Tibial nerve (tissue), 4 donors: ENCODE measurements at regions not wholly inside any gene's neighbourhood (a gene's known extent, or its start where the extent isn't known, plus 50 kb on each side); places are given as distances from the start of the nearest gene placed in this dataset.

ENCODE experiments used
- DNase-seq, 2 donors: peaks; one replicate each; pipeline ENCODE4 v3.0.0-alpha.2; 2019; ENCODE audit warnings: low spot score in 2 of 2
- H3K27ac ChIP-seq, 4 donors: fragments of 200-600 bp; sonication (generic) in 3 of 4; one replicate each; pipeline ENCODE4 v1.5.1; 2017 to 2019; ENCODE audit warnings: mild to moderate bottlenecking in 1 of 4
- H3K27me3 ChIP-seq, 2 donors: fragments of 200-600 bp; sonication (generic) in 1 of 2; one replicate each; pipeline versions ENCODE4 v1.5.1 to v1.6.0; 2017 to 2019
- H3K36me3 ChIP-seq, 3 donors: fragments of 200-600 bp; sonication (generic); one replicate each; pipeline ENCODE4 v1.5.1; 2018 to 2019
- H3K4me1 ChIP-seq, 4 donors: fragments of 200-600 bp; sonication (generic) in 3 of 4; one replicate each; pipeline ENCODE4 v1.5.1; 2017 to 2019
- H3K4me3 ChIP-seq, 4 donors: fragments of 200-600 bp; sonication (generic) in 3 of 4; one replicate each; pipeline ENCODE4 v1.5.1; 2017 to 2019; ENCODE audit warnings: mild to moderate bottlenecking in 1 of 4, moderate library complexity in 1 of 4
- H3K9me3 ChIP-seq, 4 donors: fragments of 200-600 bp; sonication (generic) in 3 of 4; one replicate each; pipeline ENCODE4 v1.5.1; 2017 to 2019
- CTCF ChIP-seq, 5 experiments: fragments of 200-600 bp in 3 of 5; fragments of 450-650 bp in 2 of 5; sonication (generic) in 3 of 5; IDR thresholded peaks; one replicate each; pipeline ENCODE4 v1.5.1; 2016 to 2019; ENCODE audit warnings: antibody characterized with exemption in 5 of 5, mild to moderate bottlenecking in 3 of 5, moderate library complexity in 2 of 5
- EP300 ChIP-seq, 2 donors: sonication (generic); formaldehyde crosslinking; IDR thresholded peaks; one replicate each; pipeline ENCODE4 v1.6.1; 2017; ENCODE audit warnings: antibody characterized with exemption in 2 of 2, mild to moderate bottlenecking in 1 of 2
- POLR2A ChIP-seq, 2 donors: fragments of 450-650 bp; IDR thresholded peaks; one replicate each; pipeline ENCODE4 v1.6.1; 2017; ENCODE audit warnings: antibody characterized with exemption in 2 of 2, mild to moderate bottlenecking in 2 of 2, moderate library complexity in 2 of 2
- WGBS, 2 donors: methylation state at CpG; one replicate each; pipeline ENCODE4 v1.1.5; 2018; 5-methylcytosine and 5-hydroxymethylcytosine counted together

DNA sequence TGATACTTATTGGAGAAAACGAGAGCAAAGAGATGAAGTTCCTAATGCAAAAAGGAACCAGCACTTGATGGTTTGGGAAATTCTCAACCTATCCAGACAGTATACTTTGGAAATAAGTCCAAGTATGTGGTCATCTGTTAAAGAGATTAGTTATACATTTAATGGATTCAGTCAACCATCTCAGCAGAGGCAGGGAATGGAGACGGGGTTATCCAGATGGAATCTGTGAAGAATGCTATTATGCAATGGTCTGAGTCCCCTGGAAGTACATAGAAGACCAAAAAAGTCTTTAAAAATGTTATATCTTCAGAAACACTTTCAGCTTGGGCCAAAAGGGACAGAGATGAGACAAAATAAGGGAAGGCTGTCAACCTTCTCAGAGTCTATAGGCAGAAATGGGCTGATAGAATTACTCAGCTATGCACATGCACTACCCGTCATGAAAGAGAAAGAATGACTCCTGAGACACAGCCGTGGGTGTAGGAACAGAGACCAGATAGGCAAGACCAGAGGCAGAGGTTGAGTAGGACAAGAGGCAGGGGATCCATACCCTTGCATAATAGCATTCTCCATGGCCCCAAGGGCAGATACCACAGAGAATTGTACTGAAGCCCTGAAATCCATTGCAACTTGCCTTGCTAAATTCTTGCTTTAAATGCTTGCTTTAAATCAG, 738.8 kb upstream of the POT1 start:
- H3K27me3 ChIP-seq, result no peaks in the 10 kb centered on the region
- H3K9me3 ChIP-seq, result no peaks in the 10 kb centered on the region
- TF ChIP-seq EP300 (IDR thresholded peaks at IDR 0.05) (no peak), CTCF (IDR thresholded peaks at IDR 0.05) (no peak), POLR2A (IDR thresholded peaks at IDR 0.05) (no peak)
- WGBS, 2 donors, result 62 to 72% methylated on average over 4 of the region's 4 CpGs
- DNase-seq, result no peak
- H3K4me3 ChIP-seq, result no peak overlapping the region
- peaks cover 0 to 3% (median 0%) of the 10 kb centered on the region in 4 donors for H3K4me1 ChIP-seq
- H3K36me3 ChIP-seq, result no peaks in the 10 kb centered on the region
- H3K27ac ChIP-seq, result no peak overlapping the region

DNA sequence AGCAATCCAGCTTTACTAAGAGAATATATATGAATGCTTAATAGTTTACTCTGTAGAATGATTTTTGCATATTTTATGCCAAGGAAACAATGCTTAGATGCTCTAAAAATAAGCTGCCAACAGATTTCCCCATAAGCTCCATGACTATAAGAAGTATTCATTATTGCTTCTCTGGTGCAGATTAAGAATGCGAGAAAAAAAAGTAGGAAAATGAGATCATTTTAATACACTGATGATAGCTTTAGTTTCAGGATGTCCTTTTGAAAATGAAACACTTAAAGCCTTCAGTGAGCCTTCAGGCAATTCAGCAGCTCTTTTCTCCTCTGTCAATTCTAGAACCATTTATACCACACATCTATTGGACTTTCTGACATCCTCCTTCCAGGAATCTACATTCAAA, 735.0 kb upstream of the POT1 start:
- H3K27ac ChIP-seq, result no peak overlapping the region
- H3K4me1 ChIP-seq, result peaks cover 0 to 3% (median 0%) of the 10 kb centered on the region in 4 donors
- no peak for TF ChIP-seq CTCF (IDR thresholded peaks at IDR 0.05)
- TF ChIP-seq EP300 (IDR thresholded peaks at IDR 0.05), result no peak
- TF ChIP-seq POLR2A (IDR thresholded peaks at IDR 0.05), result no peak
- H3K9me3 ChIP-seq, result no peaks in the 10 kb centered on the region
- no peaks in the 10 kb centered on the region for H3K27me3 ChIP-seq
- H3K36me3 ChIP-seq, result no peaks in the 10 kb centered on the region
- 77 to 83% methylated on average over 1 of the region's 1 CpG for WGBS, 2 donors
- no peak for DNase-seq
- H3K4me3 ChIP-seq, result no peak overlapping the region

DNA sequence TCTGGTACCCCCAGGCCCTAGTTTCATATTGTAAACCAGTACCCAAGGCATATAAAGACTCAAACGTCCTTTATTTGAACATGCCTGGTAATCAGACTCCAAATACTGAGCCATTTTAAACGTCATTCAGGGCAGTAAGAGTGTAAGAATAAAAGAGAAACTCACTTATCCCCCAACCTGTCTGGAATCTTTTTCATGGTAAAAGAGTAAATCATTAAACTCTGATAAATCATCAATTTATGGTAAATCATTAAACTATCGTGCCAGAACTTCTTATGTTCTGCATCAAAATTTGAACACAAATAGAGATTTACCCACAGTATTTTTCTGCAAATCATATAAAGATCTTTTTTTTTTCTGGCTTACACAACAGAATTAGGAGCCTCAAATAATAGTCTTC, 734.3 kb upstream of the POT1 start:
- H3K9me3 ChIP-seq, result no peaks in the 10 kb centered on the region
- H3K4me1 ChIP-seq, result peaks cover 0 to 3% (median 0%) of the 10 kb centered on the region in 4 donors
- H3K36me3 ChIP-seq, result no peaks in the 10 kb centered on the region
- 40 to 45% methylated on average over 3 of the region's 3 CpGs for WGBS, 2 donors
- TF ChIP-seq CTCF (IDR thresholded peaks at IDR 0.05), result no peak
- no peak for TF ChIP-seq POLR2A (IDR thresholded peaks at IDR 0.05)
- TF ChIP-seq EP300 (IDR thresholded peaks at IDR 0.05), result no peak
- no peak overlapping the region for H3K27ac ChIP-seq
- no peaks in the 10 kb centered on the region for H3K27me3 ChIP-seq
- no peak for DNase-seq
- no peak overlapping the region for H3K4me3 ChIP-seq

DNA sequence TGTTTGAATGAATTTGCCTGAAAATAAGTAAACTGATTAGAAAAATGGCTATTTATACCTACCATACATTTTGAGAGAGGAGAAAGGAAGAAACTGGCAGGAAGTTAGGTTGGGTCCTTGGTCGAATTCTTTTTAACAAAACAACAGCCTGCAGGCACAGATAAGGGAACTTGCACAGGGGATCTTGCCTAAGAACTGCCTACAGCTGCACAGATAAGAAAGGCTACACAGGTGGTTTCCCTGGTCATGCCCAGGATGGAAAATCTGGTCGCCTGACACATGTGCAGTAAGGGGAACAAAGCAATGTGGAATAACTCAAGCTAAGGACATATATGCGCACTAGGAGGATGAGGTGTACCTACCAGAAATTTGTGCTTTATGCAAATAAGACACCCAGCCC, 732.1 kb upstream of the POT1 start:
- Histone ChIP-seq H3K27ac (no peak overlapping the region), H3K9me3 (no peaks in the 10 kb centered on the region), H3K27me3 (no peaks in the 10 kb centered on the region), H3K4me1 (peaks cover 0 to 8% (median 0%) of the 10 kb centered on the region in 4 donors), H3K4me3 (no peak overlapping the region), H3K36me3 (no peaks in the 10 kb centered on the region)
- 69 to 71% methylated on average over 3 of the region's 3 CpGs for WGBS, 2 donors
- DNase-seq, result no peak
- TF ChIP-seq POLR2A (IDR thresholded peaks at IDR 0.05), result no peak
- TF ChIP-seq CTCF (IDR thresholded peaks at IDR 0.05), result no peak
- TF ChIP-seq EP300 (IDR thresholded peaks at IDR 0.05), result no peak

- no peak for DNase-seq
- TF ChIP-seq POLR2A (IDR thresholded peaks at IDR 0.05), result no peak
- TF ChIP-seq CTCF (IDR thresholded peaks at IDR 0.05), result no peak
- TF ChIP-seq EP300 (IDR thresholded peaks at IDR 0.05), result no peak
- Histone ChIP-seq H3K36me3 (no peaks in the 10 kb centered on the region), H3K27me3 (no peaks in the 10 kb centered on the region), H3K27ac (no peak overlapping the region), H3K9me3 (no peaks in the 10 kb centered on the region), H3K4me1 (peaks cover 0 to 8% (median 0%) of the 10 kb centered on the region in 4 donors), H3K4me3 (no peak overlapping the region)
- 65 to 66% methylated on average over 3 of the region's 3 CpGs for WGBS, 2 donors
Measured at GRCh38 chr7:125661006-125661405, 731.4 kb upstream of the POT1 start.
